BJ (cell line): ENCODE measurements at regions not wholly inside any gene's neighbourhood (a gene's known extent, or its start where the extent isn't known, plus 50 kb on each side); places are given as distances from the start of the nearest gene placed in this dataset.

Source experiments
- CTCF ChIA-PET: fragments of 350-600 bp; formaldehyde crosslinking; extraction: SDS; loops from one replicate; lab custom pipeline; 2021; ENCODE audit warnings: antibody characterized with exemption, inconsistent platforms; lab: Yijun Ruan, JAX
- POLR2A ChIA-PET: fragments of 300-600 bp; sonication (Branson Sonifier 250); formaldehyde crosslinking; extraction: SDS; loops from one replicate; lab custom pipeline; 2021; ENCODE audit warnings: antibody characterized with exemption; lab: Charles Lee
- DNase-seq: peaks from one replicate; pipeline ENCODE4 v3.0.0-alpha.2; 2011; ENCODE audit warnings: low read depth
- H3K27me3 ChIP-seq: 2 replicates; pipeline ENCODE4 v1.6.0; 2011; ENCODE audit warnings: low read length; ENCODE audit not compliant: control insufficient read depth, insufficient read depth
- H3K36me3 ChIP-seq: 2 replicates; pipeline ENCODE4 v1.5.1; 2011; ENCODE audit warnings: low read length; ENCODE audit not compliant: control insufficient read depth, insufficient read depth
- H3K4me3 ChIP-seq: 2 replicates; pipeline ENCODE4 v1.5.1; 2011; ENCODE audit warnings: low read depth, mild to moderate bottlenecking, control low read depth, low read length
- TF ChIP-seq, protein P1 (sequence below): IDR thresholded peaks from 2 replicates; pipeline ENCODE4 v1.5.1; 2011; ENCODE audit warnings: low read depth, mild to moderate bottlenecking, control low read depth, inconsistent platforms, low read length, moderate library complexity; ENCODE audit not compliant: insufficient read depth

DNA sequence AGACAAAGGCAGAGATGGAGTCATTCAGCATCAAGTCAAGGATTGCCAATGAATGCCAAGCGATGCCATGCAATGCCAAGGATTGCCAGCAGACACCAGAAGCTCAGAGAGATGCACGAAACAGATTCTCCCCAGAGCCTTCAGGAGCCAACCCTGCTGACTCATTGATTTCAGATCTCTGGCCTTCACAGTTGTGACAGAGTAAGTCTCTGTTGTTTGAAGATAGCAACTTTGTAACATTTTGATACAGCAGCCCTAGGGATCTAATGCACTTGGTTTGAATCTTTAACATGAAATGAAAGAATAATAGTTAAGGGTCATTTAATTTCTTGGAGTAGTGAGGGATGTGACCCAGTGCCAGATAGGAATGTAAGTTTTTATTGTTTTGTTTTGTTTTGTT, 287.4 kb upstream of the RUNX1 start:
- Histone ChIP-seq H3K4me3 (no peak overlapping the region), H3K27me3 (no peaks in the 10 kb centered on the region), H3K36me3 (no peaks in the 10 kb centered on the region)
- CTCF ChIA-PET: interaction anchor here (0.5 kb wide), 1 partner anchor 23 kb away, joined by 3 read pairs; no protein-coding TSS in a partner anchor
- POLR2A ChIA-PET: no interaction called here
- no peak for DNase-seq
- TF ChIP-seq, protein P1, sequence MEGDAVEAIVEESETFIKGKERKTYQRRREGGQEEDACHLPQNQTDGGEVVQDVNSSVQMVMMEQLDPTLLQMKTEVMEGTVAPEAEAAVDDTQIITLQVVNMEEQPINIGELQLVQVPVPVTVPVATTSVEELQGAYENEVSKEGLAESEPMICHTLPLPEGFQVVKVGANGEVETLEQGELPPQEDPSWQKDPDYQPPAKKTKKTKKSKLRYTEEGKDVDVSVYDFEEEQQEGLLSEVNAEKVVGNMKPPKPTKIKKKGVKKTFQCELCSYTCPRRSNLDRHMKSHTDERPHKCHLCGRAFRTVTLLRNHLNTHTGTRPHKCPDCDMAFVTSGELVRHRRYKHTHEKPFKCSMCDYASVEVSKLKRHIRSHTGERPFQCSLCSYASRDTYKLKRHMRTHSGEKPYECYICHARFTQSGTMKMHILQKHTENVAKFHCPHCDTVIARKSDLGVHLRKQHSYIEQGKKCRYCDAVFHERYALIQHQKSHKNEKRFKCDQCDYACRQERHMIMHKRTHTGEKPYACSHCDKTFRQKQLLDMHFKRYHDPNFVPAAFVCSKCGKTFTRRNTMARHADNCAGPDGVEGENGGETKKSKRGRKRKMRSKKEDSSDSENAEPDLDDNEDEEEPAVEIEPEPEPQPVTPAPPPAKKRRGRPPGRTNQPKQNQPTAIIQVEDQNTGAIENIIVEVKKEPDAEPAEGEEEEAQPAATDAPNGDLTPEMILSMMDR: no peak

DNA sequence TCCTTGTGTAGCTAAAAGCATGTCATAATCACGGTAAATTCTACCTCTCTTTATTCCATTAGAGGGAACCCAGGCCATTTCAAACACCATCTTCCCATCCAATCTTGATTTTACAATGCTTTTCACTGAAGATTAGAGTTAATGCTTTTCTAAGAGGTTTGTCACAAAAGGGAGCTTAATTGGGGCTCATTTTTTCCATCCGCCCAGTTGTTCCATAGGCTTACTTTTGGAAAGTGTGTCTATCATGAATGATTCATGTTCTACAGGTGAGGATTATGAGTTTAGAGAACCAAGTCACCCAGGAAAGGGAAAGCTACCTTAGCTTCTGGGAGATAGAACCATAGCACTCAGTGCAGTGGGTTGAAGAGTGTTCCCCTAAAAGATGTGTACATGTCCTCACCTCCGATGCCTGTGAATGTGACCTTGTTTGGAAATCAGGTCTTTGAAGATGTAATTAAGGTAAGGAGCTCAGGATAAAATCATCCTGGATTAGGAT, 286.9 kb upstream of the RUNX1 start:
- CTCF ChIA-PET: no interaction called here
- Histone ChIP-seq H3K36me3 (no peaks in the 10 kb centered on the region), H3K27me3 (no peaks in the 10 kb centered on the region), H3K4me3 (no peak overlapping the region)
- DNase-seq: no peak
- POLR2A ChIA-PET: no interaction called here
- TF ChIP-seq, protein P1: no peak

DNA sequence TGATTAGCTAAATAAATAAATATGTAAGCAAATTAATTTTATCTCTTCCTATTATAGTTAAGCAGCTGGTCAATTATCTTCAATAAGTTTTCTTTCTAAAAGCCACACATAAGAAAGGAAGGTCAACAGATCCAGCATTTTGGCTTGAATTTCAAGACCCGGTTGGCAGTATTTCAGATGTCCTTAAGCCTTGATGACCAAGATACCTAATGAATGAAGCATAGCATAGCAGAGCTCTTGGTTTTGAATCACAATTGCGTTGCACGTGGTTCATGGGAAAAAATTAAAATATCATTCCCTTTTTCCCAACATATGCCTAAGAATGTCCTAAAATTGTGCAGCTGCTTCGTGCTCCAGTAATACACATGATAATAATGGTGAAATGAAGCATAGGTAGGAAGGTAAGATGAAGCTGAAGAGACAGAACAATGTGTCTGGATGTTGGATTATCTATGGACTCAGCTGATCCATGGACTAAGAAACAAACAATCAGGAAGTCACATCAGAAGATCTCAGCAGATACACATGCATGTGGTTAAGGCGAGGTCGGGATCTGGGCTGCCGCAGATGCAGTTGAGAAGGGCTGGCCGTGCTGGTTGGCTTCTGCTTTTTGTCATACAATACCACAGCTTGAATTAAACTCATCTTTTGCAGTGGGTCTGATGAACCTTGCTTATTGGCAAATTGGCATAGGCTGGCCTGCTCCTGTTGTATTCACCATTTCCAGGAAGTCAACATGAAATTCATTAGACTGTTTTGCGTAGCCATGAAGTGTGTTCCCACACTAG, 284.9 kb upstream of the RUNX1 start:
- Histone ChIP-seq H3K36me3 (no peaks in the 10 kb centered on the region), H3K4me3 (no peak overlapping the region), H3K27me3 (no peaks in the 10 kb centered on the region)
- ChIA-PET POLR2A (no interaction called here), CTCF (interaction anchor here (1.1 to 1.8 kb wide), 2 partner anchors 10 to 589 kb away, joined by 3 to 7 read pairs; no protein-coding TSS in a partner anchor)
- TF ChIP-seq, protein P1: no peak
- DNase-seq: no peak

DNA sequence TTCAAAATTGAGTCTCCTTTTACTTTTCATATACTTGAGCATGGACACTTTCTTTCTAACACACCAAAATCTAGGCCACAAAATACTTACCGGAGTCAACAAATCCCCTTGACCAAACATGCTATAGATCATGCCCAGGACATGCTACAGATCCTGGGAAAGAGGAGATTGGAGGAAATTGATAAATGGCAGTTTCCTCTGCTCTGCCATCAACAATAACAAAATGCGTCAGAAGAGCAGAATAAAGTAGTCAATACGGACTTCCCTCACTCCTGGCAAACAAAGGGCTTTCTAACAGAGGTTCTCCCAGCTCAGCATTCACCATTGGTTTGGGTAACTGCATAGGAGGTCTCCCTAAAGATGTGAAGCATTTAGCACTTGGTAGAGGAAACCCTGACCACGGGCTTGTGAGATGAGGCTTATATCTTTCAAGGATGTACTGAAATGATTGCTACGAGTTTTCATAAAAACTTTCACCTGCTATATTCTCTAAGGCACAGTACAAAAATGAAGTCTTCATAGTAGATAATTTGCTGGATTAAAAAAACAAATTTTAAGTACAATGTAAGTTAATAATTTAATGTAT, 283.8 kb upstream of the RUNX1 start:
- no peak for DNase-seq
- TF ChIP-seq, protein P1: no peak
- no peak overlapping the region for H3K4me3 ChIP-seq
- POLR2A ChIA-PET: no interaction called here
- CTCF ChIA-PET: no interaction called here
- no peaks in the 10 kb centered on the region for H3K27me3 ChIP-seq
- no peaks in the 10 kb centered on the region for H3K36me3 ChIP-seq

DNA sequence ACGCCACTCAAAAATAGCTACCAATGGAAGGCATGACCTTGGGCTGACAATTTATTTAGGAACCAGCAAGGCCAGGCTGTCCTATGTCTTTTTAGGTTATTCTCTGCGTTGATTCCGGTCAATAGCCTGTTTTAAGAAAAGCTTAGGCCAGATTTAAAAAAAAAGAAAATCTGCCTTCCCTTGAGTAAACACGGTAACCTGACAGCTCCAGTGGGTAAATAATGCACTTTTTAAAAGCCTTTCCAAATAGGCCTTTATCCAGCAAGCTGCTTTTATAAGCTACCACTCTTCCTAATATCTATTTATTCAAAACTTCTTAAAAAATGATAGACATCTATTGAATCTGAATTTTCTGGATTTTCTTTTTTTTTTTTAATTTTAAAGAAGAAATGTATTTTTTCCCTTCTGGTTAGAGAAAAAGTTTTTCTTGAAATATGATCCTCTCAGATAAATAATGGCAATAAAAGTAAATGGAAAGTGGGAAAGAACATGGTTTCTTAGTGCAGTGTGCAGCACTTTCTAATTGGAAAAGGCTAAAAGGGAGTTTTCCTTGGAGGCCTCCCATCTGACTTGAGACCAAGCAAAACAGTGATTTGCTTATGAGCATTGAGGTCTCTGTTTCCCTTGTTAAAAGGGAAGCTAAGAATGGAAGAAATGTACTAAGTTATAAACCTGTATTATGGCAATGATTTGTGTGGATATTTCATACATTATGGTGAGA, 281.0 kb upstream of the RUNX1 start:
- no peaks in the 10 kb centered on the region for H3K36me3 ChIP-seq
- no peak for DNase-seq
- CTCF ChIA-PET: interaction anchor here (1.0 to 1.1 kb wide), 2 partner anchors 8 to 10 kb away, joined by 3 to 5 read pairs; no protein-coding TSS in a partner anchor
- no peaks in the 10 kb centered on the region for H3K27me3 ChIP-seq
- TF ChIP-seq, protein P1: no peak
- H3K4me3 ChIP-seq: no peak overlapping the region
- POLR2A ChIA-PET: no interaction called here
